ENCODE measurements at regions not wholly inside any gene's neighbourhood (a gene's known extent, or its start where the extent isn't known, plus 50 kb on each side); places are given as distances from the start of the nearest gene placed in this dataset.

DNA sequence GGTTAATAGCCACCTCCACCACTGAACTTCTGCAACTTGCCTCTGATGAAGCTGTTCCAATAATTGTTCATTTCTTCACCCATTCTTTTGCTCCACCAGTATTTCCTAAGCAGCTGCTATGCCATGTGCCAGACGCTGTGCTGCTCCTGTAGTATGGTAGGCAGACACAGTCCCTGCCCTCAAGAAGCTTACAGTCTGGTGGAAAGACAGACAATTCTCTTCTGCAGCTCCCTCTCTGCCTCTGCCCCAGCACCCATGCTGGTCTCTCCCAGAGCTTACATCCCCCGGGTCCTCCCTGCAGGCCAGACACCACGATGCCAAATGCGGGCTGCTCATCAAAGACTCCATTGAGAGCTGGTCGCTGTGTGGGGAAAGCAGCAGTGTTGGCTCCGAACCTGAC, 111.6 kb upstream of the ESRRB start:
- Histone ChIP-seq H3K4me1 (replicated peaks; ENCODE audit: insufficient read depth) (no peaks in the 10 kb centered on the region), H3K9me2 (ENCODE audit: insufficient read depth) (no peaks in the 10 kb centered on the region), H3K9me3 (ENCODE audit: insufficient read depth, low read depth) (no peaks in the 10 kb centered on the region; the same call in 1 of the 2 replicates), H3K4me2 (no peak overlapping the region), H3K79me2 (ENCODE audit: low read depth) (no peaks in the 10 kb centered on the region), H3K27ac (no peak overlapping the region), H3K27me3 (ENCODE audit: insufficient read depth, low read depth) (peaks cover 96% of the 10 kb centered on the region), H4K20me1 (ENCODE audit: insufficient read depth) (no peaks in the 10 kb centered on the region), H3K4me3 (no peak overlapping the region), H3K36me3 (ENCODE audit: low read depth) (no peaks in the 10 kb centered on the region), H3F3A (ENCODE audit: insufficient read depth, low read depth) (no peaks in the 10 kb centered on the region), H2AFZ (no peak overlapping the region)
- TF ChIP-seq, protein P1, sequence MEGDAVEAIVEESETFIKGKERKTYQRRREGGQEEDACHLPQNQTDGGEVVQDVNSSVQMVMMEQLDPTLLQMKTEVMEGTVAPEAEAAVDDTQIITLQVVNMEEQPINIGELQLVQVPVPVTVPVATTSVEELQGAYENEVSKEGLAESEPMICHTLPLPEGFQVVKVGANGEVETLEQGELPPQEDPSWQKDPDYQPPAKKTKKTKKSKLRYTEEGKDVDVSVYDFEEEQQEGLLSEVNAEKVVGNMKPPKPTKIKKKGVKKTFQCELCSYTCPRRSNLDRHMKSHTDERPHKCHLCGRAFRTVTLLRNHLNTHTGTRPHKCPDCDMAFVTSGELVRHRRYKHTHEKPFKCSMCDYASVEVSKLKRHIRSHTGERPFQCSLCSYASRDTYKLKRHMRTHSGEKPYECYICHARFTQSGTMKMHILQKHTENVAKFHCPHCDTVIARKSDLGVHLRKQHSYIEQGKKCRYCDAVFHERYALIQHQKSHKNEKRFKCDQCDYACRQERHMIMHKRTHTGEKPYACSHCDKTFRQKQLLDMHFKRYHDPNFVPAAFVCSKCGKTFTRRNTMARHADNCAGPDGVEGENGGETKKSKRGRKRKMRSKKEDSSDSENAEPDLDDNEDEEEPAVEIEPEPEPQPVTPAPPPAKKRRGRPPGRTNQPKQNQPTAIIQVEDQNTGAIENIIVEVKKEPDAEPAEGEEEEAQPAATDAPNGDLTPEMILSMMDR (conservative IDR thresholded peaks at IDR 0.05), result no peak
- TF ChIP-seq EZH2 (IDR thresholded peaks at IDR 0.05; ENCODE audit: low read depth), result no peak
- ChIA-PET POLR2A (ENCODE audit: unreplicated experiment) (no interaction called here), CTCF (no interaction called here)
- intact Hi-C loops (cut with micrococcal nuclease; ENCODE audit: unreplicated experiment), result no loop called here
- no TSS peak for BruUV-seq (replicated peaks)
- DNase-seq, result no peak

GRCh38 chr14:76267322-76268046, 108.5 kb upstream of the ESRRB start:
- BruUV-seq (replicated peaks), result no TSS peak
- no peak for DNase-seq
- CTCF ChIA-PET, result no interaction called here
- no peak overlapping the region for H3K4me3 ChIP-seq
- no peaks in the 10 kb centered on the region for H3K4me1 ChIP-seq (replicated peaks; ENCODE audit: insufficient read depth)
- H3K4me2 ChIP-seq, result no peak overlapping the region
- H3K27me3 ChIP-seq (ENCODE audit: insufficient read depth, low read depth), result peaks cover 98% of the 10 kb centered on the region
- no peaks in the 10 kb centered on the region for H3K9me2 ChIP-seq (ENCODE audit: insufficient read depth)
- POLR2A ChIA-PET (ENCODE audit: unreplicated experiment), result no interaction called here
- no peaks in the 10 kb centered on the region for H3K79me2 ChIP-seq (ENCODE audit: low read depth)
- H2AFZ ChIP-seq, result no peak overlapping the region
- no peaks in the 10 kb centered on the region for H3K36me3 ChIP-seq (ENCODE audit: low read depth)
- intact Hi-C loops (cut with micrococcal nuclease; ENCODE audit: unreplicated experiment), result no loop called here
- H3K9me3 ChIP-seq (ENCODE audit: insufficient read depth, low read depth), result no peaks in the 10 kb centered on the region; the same call in 1 of the 2 replicates
- no peak overlapping the region for H3K27ac ChIP-seq
- H3F3A ChIP-seq (ENCODE audit: insufficient read depth, low read depth), result no peaks in the 10 kb centered on the region
- H4K20me1 ChIP-seq (ENCODE audit: insufficient read depth), result no peaks in the 10 kb centered on the region
- no peak for TF ChIP-seq EZH2 (IDR thresholded peaks at IDR 0.05; ENCODE audit: low read depth)
- TF ChIP-seq, protein P1 (conservative IDR thresholded peaks at IDR 0.05), result no peak

DNA sequence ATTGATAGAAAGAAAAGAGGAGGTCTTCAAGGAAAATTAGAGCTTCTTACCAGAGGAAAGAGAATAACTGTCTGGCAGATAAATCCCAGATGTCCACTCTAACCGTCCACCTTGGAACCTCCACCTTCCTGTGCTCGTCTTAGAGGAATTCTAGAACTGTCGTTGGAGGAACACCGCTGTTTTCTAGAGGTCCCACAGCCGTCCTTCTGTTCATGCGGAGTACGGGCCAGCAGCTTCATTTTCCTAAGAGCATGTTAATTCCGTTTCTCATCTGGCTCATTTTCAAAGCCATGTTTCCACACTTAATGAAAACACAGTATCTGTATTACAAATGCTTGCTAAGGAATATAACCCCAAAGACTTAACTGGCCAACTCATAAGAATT, 107.9 kb upstream of the ESRRB start:
- POLR2A ChIA-PET (ENCODE audit: unreplicated experiment), result no interaction called here
- Histone ChIP-seq H3K4me2 (no peak overlapping the region), H4K20me1 (ENCODE audit: insufficient read depth) (no peaks in the 10 kb centered on the region), H3K27me3 (ENCODE audit: insufficient read depth, low read depth) (peaks cover 98% of the 10 kb centered on the region), H3K9me3 (ENCODE audit: insufficient read depth, low read depth) (no peaks in the 10 kb centered on the region; the same call in 1 of the 2 replicates), H3K4me1 (replicated peaks; ENCODE audit: insufficient read depth) (no peaks in the 10 kb centered on the region), H2AFZ (no peak overlapping the region), H3K9me2 (ENCODE audit: insufficient read depth) (no peaks in the 10 kb centered on the region), H3K4me3 (no peak overlapping the region), H3K79me2 (ENCODE audit: low read depth) (no peaks in the 10 kb centered on the region), H3K36me3 (ENCODE audit: low read depth) (no peaks in the 10 kb centered on the region), H3K27ac (no peak overlapping the region), H3F3A (ENCODE audit: insufficient read depth, low read depth) (no peaks in the 10 kb centered on the region)
- TF ChIP-seq, protein P1 (conservative IDR thresholded peaks at IDR 0.05), result no peak
- TF ChIP-seq EZH2 (IDR thresholded peaks at IDR 0.05; ENCODE audit: low read depth), result no peak
- intact Hi-C loops (cut with micrococcal nuclease; ENCODE audit: unreplicated experiment), result no loop called here
- BruUV-seq (replicated peaks), result no TSS peak
- no peak for DNase-seq
- CTCF ChIA-PET, result no interaction called here

Data from PC-9 (cell line).